Neural cell (in vitro differentiated cells): ENCODE measurements at regions not wholly inside any gene's neighbourhood (a gene's known extent, or its start where the extent isn't known, plus 50 kb on each side); places are given as distances from the start of the nearest gene placed in this dataset.

Experiments used
- CTCF ChIP-seq: fragments of 450-650 bp; IDR thresholded peaks from 2 replicates; pipeline ENCODE4 v1.5.1; 2014; ENCODE audit warnings: antibody characterized with exemption, mild to moderate bottlenecking, moderate library complexity; ENCODE audit not compliant: poor library complexity, severe bottlenecking
- EP300 ChIP-seq: fragments of 450-650 bp; conservative IDR thresholded peaks from 2 replicates; pipeline ENCODE4 v1.6.1; 2014; ENCODE audit warnings: antibody characterized with exemption, mild to moderate bottlenecking, moderate library complexity; ENCODE audit not compliant: poor library complexity, severe bottlenecking
- POLR2AphosphoS5 ChIP-seq: IDR thresholded peaks from 2 replicates; pipeline ENCODE4 v1.6.1; 2012
- RAD21 ChIP-seq: fragments of 450-650 bp; conservative IDR thresholded peaks from 2 replicates; pipeline ENCODE4 v1.6.1; 2014; ENCODE audit warnings: antibody characterized with exemption, mild to moderate bottlenecking, moderate library complexity

GRCh38 chr4:181470306-181470705, 772.9 kb upstream of the TENM3 start:
- TF ChIP-seq POLR2AphosphoS5 (no peak), CTCF (no peak), RAD21 (no peak), EP300 (no peak)
